Loucy (cell line): ENCODE measurements at regions not wholly inside any gene's neighbourhood (a gene's known extent, or its start where the extent isn't known, plus 50 kb on each side); places are given as distances from the start of the nearest gene placed in this dataset.

ENCODE experiments used
- H2AFZ ChIP-seq: fragments of 200-600 bp; sonication (generic); 2 replicates; pipeline ENCODE4 v1.6.0; 2016; ENCODE audit warnings: antibody characterized with exemption, mild to moderate bottlenecking, low read length, moderate library complexity
- H3F3A ChIP-seq: fragments of 200-600 bp; 2 replicates; pipeline ENCODE4 v1.6.0; 2016; ENCODE audit warnings: antibody characterized with exemption, low read depth, mild to moderate bottlenecking
- H3K27me3 ChIP-seq: fragments of 200-600 bp; sonication (generic); 2 replicates; pipeline ENCODE4 v1.6.1; 2014; ENCODE audit warnings: low read length, mild to moderate bottlenecking; ENCODE audit not compliant: insufficient read depth, poor library complexity, severe bottlenecking
- H3K36me3 ChIP-seq: fragments of 200-600 bp; sonication (generic); 2 replicates; pipeline ENCODE4 v1.6.1; 2016; ENCODE audit warnings: low read length; ENCODE audit not compliant: insufficient read depth
- H3K4me1 ChIP-seq: fragments of 200-600 bp; sonication (generic); 2 replicates; pipeline ENCODE4 v1.5.1; 2014; ENCODE audit warnings: low read length, mild to moderate bottlenecking; ENCODE audit not compliant: insufficient read depth, poor library complexity, severe bottlenecking
- H3K4me2 ChIP-seq: fragments of 200-600 bp; sonication (generic); 2 replicates; pipeline ENCODE4 v1.6.0; 2014; ENCODE audit warnings: antibody characterized with exemption, low read length, low read depth, mild to moderate bottlenecking; ENCODE audit not compliant: poor library complexity, severe bottlenecking
- H3K4me3 ChIP-seq: fragments of 200-600 bp; sonication (generic); 2 replicates; pipeline ENCODE4 v1.5.1; 2014; ENCODE audit warnings: low read length, mild to moderate bottlenecking, mixed read lengths; ENCODE audit not compliant: poor library complexity, severe bottlenecking
- H3K79me2 ChIP-seq: fragments of 200-600 bp; sonication (generic); 2 replicates; pipeline ENCODE4 v1.6.1; 2014; ENCODE audit warnings: low read length; ENCODE audit not compliant: insufficient read depth
- H3K9ac ChIP-seq: fragments of 200-600 bp; sonication (generic); 2 replicates; pipeline ENCODE4 v1.6.0; 2014; ENCODE audit warnings: mild to moderate bottlenecking, low read depth, low read length, moderate library complexity; ENCODE audit not compliant: poor library complexity, severe bottlenecking
- H3K9me2 ChIP-seq: fragments of 200-600 bp; sonication (generic); replicated peaks from 2 replicates; pipeline ENCODE4 v1.6.1; 2016; ENCODE audit warnings: low read depth, low read length, mixed read lengths
- H3K9me3 ChIP-seq: fragments of 200-600 bp; sonication (generic); 2 replicates; pipeline ENCODE4 v1.6.1; 2014; ENCODE audit warnings: mild to moderate bottlenecking, antibody characterized with exemption, low read length, low read depth; ENCODE audit not compliant: insufficient read depth
- H4K20me1 ChIP-seq: fragments of 200-600 bp; sonication (generic); 2 replicates; pipeline ENCODE4 v1.6.0; 2014; ENCODE audit warnings: antibody characterized with exemption, low read length, mild to moderate bottlenecking; ENCODE audit not compliant: insufficient read depth, poor library complexity, severe bottlenecking
- CTCF ChIP-seq: fragments of 200-600 bp; sonication (generic); conservative IDR thresholded peaks from 2 replicates; pipeline ENCODE4 v1.5.1; 2014; ENCODE audit warnings: mild to moderate bottlenecking, antibody characterized with exemption, low read length
- EZH2phosphoT487 ChIP-seq: fragments of 200-600 bp; IDR thresholded peaks from 2 replicates; pipeline ENCODE4 v1.6.1; 2018; ENCODE audit warnings: antibody characterized with exemption, mild to moderate bottlenecking, moderate library complexity, borderline replicate concordance

- Histone ChIP-seq H3K9ac (no peak overlapping the region), H3K9me2 (no peaks in the 10 kb centered on the region), H3K4me2 (peak overlapping the region; percentile 27), H3K27me3 (no peaks in the 10 kb centered on the region), H3K4me1 (peaks cover 10% of the 10 kb centered on the region), H3K79me2 (no peaks in the 10 kb centered on the region), H2AFZ (no peak overlapping the region; the same call in 1 of the 2 replicates), H3F3A (no peaks in the 10 kb centered on the region), H3K4me3 (no peak overlapping the region), H4K20me1 (no peaks in the 10 kb centered on the region), H3K9me3 (no peaks in the 10 kb centered on the region), H3K36me3 (no peaks in the 10 kb centered on the region)
- TF ChIP-seq EZH2phosphoT487 = no peak
- no peak for TF ChIP-seq CTCF
Observed at GRCh38 chr1:200294241-200294640, 115.6 kb downstream of the ZNF281 start.

- no peaks in the 10 kb centered on the region for H3K9me3 ChIP-seq
- no peaks in the 10 kb centered on the region for H3K79me2 ChIP-seq
- no peaks in the 10 kb centered on the region for H3K9me2 ChIP-seq
- no peak overlapping the region for H3K4me3 ChIP-seq
- peaks cover 10% of the 10 kb centered on the region for H3K4me1 ChIP-seq
- H3K27me3 ChIP-seq = no peaks in the 10 kb centered on the region
- H3K36me3 ChIP-seq = no peaks in the 10 kb centered on the region
- H3K9ac ChIP-seq = no peak overlapping the region
- no peaks in the 10 kb centered on the region for H4K20me1 ChIP-seq
- H2AFZ ChIP-seq = peak overlapping the region; percentile 14; the same call in 1 of the 2 replicates
- no peak overlapping the region for H3K4me2 ChIP-seq
- TF ChIP-seq CTCF (no peak), EZH2phosphoT487 (no peak)
- no peaks in the 10 kb centered on the region for H3F3A ChIP-seq
Observed at GRCh38 chr1:200292699-200293098, 117.1 kb downstream of the ZNF281 start.

GRCh38 chr1:200291106-200291505 lies 118.7 kb downstream of the ZNF281 start:
- no peaks in the 10 kb centered on the region for H3K27me3 ChIP-seq
- H3K9me3 ChIP-seq = no peaks in the 10 kb centered on the region
- no peak overlapping the region for H2AFZ ChIP-seq
- no peak overlapping the region for H3K4me2 ChIP-seq
- TF ChIP-seq EZH2phosphoT487 = no peak
- no peak for TF ChIP-seq CTCF
- H3K36me3 ChIP-seq = no peaks in the 10 kb centered on the region
- H3F3A ChIP-seq = no peaks in the 10 kb centered on the region
- H3K9ac ChIP-seq = no peak overlapping the region
- no peak overlapping the region for H3K4me3 ChIP-seq
- H3K9me2 ChIP-seq = no peaks in the 10 kb centered on the region
- peaks cover 10% of the 10 kb centered on the region for H3K4me1 ChIP-seq
- no peaks in the 10 kb centered on the region for H4K20me1 ChIP-seq
- H3K79me2 ChIP-seq = no peaks in the 10 kb centered on the region
